H9 (cell line): ENCODE measurements at regions not wholly inside any gene's neighbourhood (a gene's known extent, or its start where the extent isn't known, plus 50 kb on each side); places are given as distances from the start of the nearest gene placed in this dataset.

Experiments used
- DNase-seq: peaks from one replicate; pipeline ENCODE4 v3.0.0-alpha.2; 2017
- H2AFZ ChIP-seq: one replicate; pipeline ENCODE4 v1.6.1; 2013; ENCODE audit warnings: mild to moderate bottlenecking, low read length, control low read depth, moderate library complexity
- H2AK5ac ChIP-seq: 2 replicates; pipeline ENCODE4 v1.6.1; 2013; ENCODE audit warnings: low read length, control low read depth, mixed read lengths; ENCODE audit not compliant: insufficient read length
- H2BK120ac ChIP-seq: one replicate; pipeline ENCODE4 v1.6.1; 2013; ENCODE audit warnings: low read depth, mild to moderate bottlenecking, low read length, control low read depth, inconsistent platforms; ENCODE audit not compliant: poor library complexity, severe bottlenecking
- H2BK12ac ChIP-seq: 2 replicates; pipeline ENCODE4 v1.6.1; 2013; ENCODE audit warnings: low read length, control low read depth, mixed read lengths, low read depth; ENCODE audit not compliant: insufficient read length
- H2BK15ac ChIP-seq: 2 replicates; pipeline ENCODE4 v1.6.1; 2013; ENCODE audit warnings: low read depth, low read length, control low read depth
- H2BK20ac ChIP-seq: one replicate; pipeline ENCODE4 v1.6.1; 2013; ENCODE audit warnings: low read depth, mild to moderate bottlenecking, low read length, control low read depth, inconsistent platforms; ENCODE audit not compliant: poor library complexity, severe bottlenecking
- H2BK5ac ChIP-seq: 2 replicates; pipeline ENCODE4 v1.6.1; 2013; ENCODE audit warnings: low read length, control low read depth, mixed read lengths; ENCODE audit not compliant: insufficient read length
- H3K14ac ChIP-seq: 2 replicates; pipeline ENCODE4 v1.6.1; 2013; ENCODE audit warnings: low read length, control low read depth; ENCODE audit not compliant: insufficient read depth
- H3K18ac ChIP-seq: 2 replicates; pipeline ENCODE4 v1.6.1; 2013; ENCODE audit warnings: low read depth, mild to moderate bottlenecking, mixed read lengths, low read length, control low read depth; ENCODE audit not compliant: insufficient read length
- H3K23ac ChIP-seq: 2 replicates; pipeline ENCODE4 v1.6.1; 2013; ENCODE audit warnings: low read length, control low read depth, mixed read lengths, low read depth; ENCODE audit not compliant: insufficient read length
- H3K23me2 ChIP-seq: 2 replicates; pipeline ENCODE4 v1.6.1; 2013; ENCODE audit warnings: low read depth, mild to moderate bottlenecking, mixed read lengths, low read length, control low read depth; ENCODE audit not compliant: insufficient read length, poor library complexity, severe bottlenecking
- H3K27ac ChIP-seq: 2 replicates; pipeline ENCODE4 v1.5.1; 2013; ENCODE audit warnings: low read length, control low read depth, mixed read lengths, low read depth; ENCODE audit not compliant: insufficient read length
- H3K27me3 ChIP-seq: 2 replicates; pipeline ENCODE4 v1.6.1; 2013; ENCODE audit warnings: low read length, control low read depth, inconsistent platforms; ENCODE audit not compliant: insufficient read depth
- H3K4ac ChIP-seq: 2 replicates; pipeline ENCODE4 v1.6.1; 2013; ENCODE audit warnings: low read depth, mild to moderate bottlenecking, control low read depth, inconsistent platforms, low read length, moderate library complexity
- H3K4me1 ChIP-seq: 2 replicates; pipeline ENCODE4 v1.6.1; 2013; ENCODE audit warnings: low read length, control low read depth, inconsistent platforms; ENCODE audit not compliant: insufficient read depth
- H3K4me2 ChIP-seq: 2 replicates; pipeline ENCODE4 v1.6.1; 2013; ENCODE audit warnings: low read length, control low read depth, mixed read lengths; ENCODE audit not compliant: insufficient read length, insufficient read depth
- H3K56ac ChIP-seq: 2 replicates; pipeline ENCODE4 v1.6.1; 2013; ENCODE audit warnings: low read depth, mild to moderate bottlenecking, mixed read lengths, low read length, control low read depth; ENCODE audit not compliant: insufficient read length
- H3K79me1 ChIP-seq: 2 replicates; pipeline ENCODE4 v1.6.1; 2013; ENCODE audit warnings: low read depth, mild to moderate bottlenecking, moderate library complexity, low read length, control low read depth, inconsistent platforms; ENCODE audit not compliant: insufficient read depth, poor library complexity, severe bottlenecking
- H3K79me2 ChIP-seq: 2 replicates; pipeline ENCODE4 v1.6.1; 2013; ENCODE audit warnings: low read length, control low read depth, inconsistent platforms; ENCODE audit not compliant: insufficient read depth
- H3K9ac ChIP-seq: 2 replicates; pipeline ENCODE4 v1.6.1; 2013; ENCODE audit warnings: low read length, control low read depth, mixed read lengths; ENCODE audit not compliant: insufficient read length; ENCODE audit errors: extremely low read depth
- H3K9me3 ChIP-seq: one replicate; pipeline ENCODE4 v1.6.1; 2013; ENCODE audit warnings: low read depth, low read length, inconsistent platforms; ENCODE audit not compliant: control insufficient read depth
- H3T11ph ChIP-seq: one replicate; pipeline ENCODE4 v1.6.1; 2013; ENCODE audit warnings: mild to moderate bottlenecking, low read length, control low read depth, inconsistent platforms
- H4K20me1 ChIP-seq: one replicate; pipeline ENCODE4 v1.6.1; 2013; ENCODE audit not compliant: control insufficient read depth, insufficient read length, insufficient read depth
- H4K5ac ChIP-seq: 2 replicates; pipeline ENCODE4 v1.6.1; 2013; ENCODE audit warnings: low read depth, mild to moderate bottlenecking, mixed read lengths, low read length, control low read depth; ENCODE audit not compliant: insufficient read length
- H4K8ac ChIP-seq: replicated peaks from 2 replicates; pipeline ENCODE4 v1.6.1; 2013; ENCODE audit warnings: low read length, control low read depth, mixed read lengths, low read depth; ENCODE audit not compliant: insufficient read length
- H4K91ac ChIP-seq: 2 replicates; pipeline ENCODE4 v1.6.1; 2013; ENCODE audit warnings: low read depth, mild to moderate bottlenecking, moderate library complexity, mixed read lengths, low read length, control low read depth; ENCODE audit not compliant: insufficient read length
- H3K27ac Mint-ChIP-seq, 3 experiments: 2 replicates in 2 of 3; 3 replicates in 1 of 3; pipeline ENCODE4 v1.8.0; 2020 to 2021; ENCODE audit warnings: mixed read lengths in 3 of 3, mild to moderate bottlenecking in 1 of 3, moderate library complexity in 1 of 3
- H3K27me3 Mint-ChIP-seq: 2 replicates; pipeline ENCODE4 v1.8.0; 2021; ENCODE audit warnings: low read depth, mild to moderate bottlenecking, moderate library complexity, mixed read lengths
- H3K36me3 Mint-ChIP-seq, 3 experiments: 2 replicates in 2 of 3; 3 replicates in 1 of 3; pipeline ENCODE4 v1.8.0; 2020 to 2021; ENCODE audit warnings: low read depth in 3 of 3, mixed read lengths in 3 of 3; ENCODE audit not compliant: insufficient read depth in 1 of 3
- H3K4me1 Mint-ChIP-seq, 2 experiments: 2 replicates each; pipeline ENCODE4 v1.8.0; 2020; ENCODE audit warnings: mixed read lengths in 2 of 2
- H3K4me3 Mint-ChIP-seq, 2 experiments: 2 replicates in 1 of 2; 3 replicates in 1 of 2; pipeline ENCODE4 v1.8.0; 2020 to 2021; ENCODE audit warnings: mild to moderate bottlenecking in 2 of 2, mixed read lengths in 2 of 2, moderate library complexity in 1 of 2
- H3K9me3 Mint-ChIP-seq, 2 experiments: 2 replicates in 1 of 2; 3 replicates in 1 of 2; pipeline ENCODE4 v1.8.0; 2020; ENCODE audit warnings: mild to moderate bottlenecking in 2 of 2, mixed read lengths in 2 of 2, moderate library complexity in 1 of 2
- WGBS: extraction: QIAGEN DNeasy Blood & Tissue Kit; methylation state at CpG from one replicate; pipeline ENCODE4 v1.1.7; 2013; ENCODE audit warnings: missing lambda C conversion rate, low lambda C conversion rate, mixed read lengths; ENCODE audit not compliant: insufficient read length; ENCODE audit errors: extremely low coverage; 5-methylcytosine and 5-hydroxymethylcytosine counted together
- TF ChIP-seq, protein P1 (sequence below): fragments of 200-600 bp; sonication (generic); conservative IDR thresholded peaks from 3 replicates; pipeline ENCODE4 v1.8.0; 2021; ENCODE audit warnings: antibody characterized with exemption, mild to moderate bottlenecking

DNA sequence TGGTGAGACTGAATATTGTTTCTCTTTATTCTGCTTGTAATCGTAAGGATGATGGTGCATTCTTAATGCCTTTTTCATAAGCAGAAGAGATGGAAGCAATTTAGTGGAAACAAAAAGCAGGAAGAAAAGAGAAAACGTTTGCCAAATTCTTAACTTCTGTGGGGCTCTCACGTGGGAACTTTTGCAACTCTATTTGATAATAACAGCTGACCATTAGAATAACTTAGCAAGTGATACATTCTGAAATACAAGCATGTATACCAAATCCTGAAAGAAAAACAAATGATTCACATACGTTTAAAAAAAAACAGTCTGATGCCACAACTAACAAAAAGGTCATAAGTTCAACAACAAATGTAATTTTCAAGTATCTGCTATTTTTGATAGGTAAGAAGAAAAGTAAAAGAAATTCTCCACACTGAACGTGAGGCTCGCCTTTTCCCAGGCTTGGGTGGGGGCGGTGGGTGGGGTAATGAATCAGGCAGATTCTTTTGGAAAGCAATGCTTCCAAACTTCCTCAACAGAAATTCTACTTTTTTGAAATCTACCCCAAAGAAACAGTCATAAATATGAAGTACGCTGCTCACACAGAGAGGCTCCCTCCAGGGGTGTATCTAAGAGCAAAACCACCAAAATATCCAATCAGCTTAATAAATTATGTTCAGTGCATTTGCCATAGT, 446.2 kb upstream of the MGMT start:
- Mint-ChIP-seq H3K4me1 (peaks cover 34 to 41% of the 10 kb centered on the region in 2 experiments), H3K36me3 (no peaks in the 10 kb centered on the region), H3K27ac (no peak overlapping the region), H3K27me3 (no peaks in the 10 kb centered on the region), H3K9me3 (no peaks in the 10 kb centered on the region), H3K4me3 (no peak overlapping the region)
- no peak overlapping the region for H2BK20ac ChIP-seq
- H4K8ac ChIP-seq, result no peak overlapping the region
- no peaks in the 10 kb centered on the region for H4K20me1 ChIP-seq
- no peak overlapping the region for H3K18ac ChIP-seq
- no peaks in the 10 kb centered on the region for H3K9me3 ChIP-seq
- no peak overlapping the region for H3K9ac ChIP-seq
- H3K27me3 ChIP-seq, result no peaks in the 10 kb centered on the region
- H2AFZ ChIP-seq, result no peak overlapping the region
- H3K27ac ChIP-seq, result no peak overlapping the region
- H4K5ac ChIP-seq, result no peak overlapping the region
- H3K23ac ChIP-seq, result no peak overlapping the region
- H3K79me2 ChIP-seq, result no peaks in the 10 kb centered on the region
- no peak overlapping the region for H3K14ac ChIP-seq
- no peaks in the 10 kb centered on the region for H3K23me2 ChIP-seq
- H3K79me1 ChIP-seq, result no peaks in the 10 kb centered on the region
- H2BK120ac ChIP-seq, result no peak overlapping the region
- H4K91ac ChIP-seq, result no peak overlapping the region
- no peak overlapping the region for H3K56ac ChIP-seq
- no peak overlapping the region for H2AK5ac ChIP-seq
- H2BK5ac ChIP-seq, result no peak overlapping the region
- no peak overlapping the region for H3K4me2 ChIP-seq
- no CpG with 5 or more reads among the region's 8 CpGs for WGBS
- H3T11ph ChIP-seq, result no peak overlapping the region
- no peak overlapping the region for H2BK15ac ChIP-seq
- DNase-seq, result no peak
- TF ChIP-seq, protein P1, sequence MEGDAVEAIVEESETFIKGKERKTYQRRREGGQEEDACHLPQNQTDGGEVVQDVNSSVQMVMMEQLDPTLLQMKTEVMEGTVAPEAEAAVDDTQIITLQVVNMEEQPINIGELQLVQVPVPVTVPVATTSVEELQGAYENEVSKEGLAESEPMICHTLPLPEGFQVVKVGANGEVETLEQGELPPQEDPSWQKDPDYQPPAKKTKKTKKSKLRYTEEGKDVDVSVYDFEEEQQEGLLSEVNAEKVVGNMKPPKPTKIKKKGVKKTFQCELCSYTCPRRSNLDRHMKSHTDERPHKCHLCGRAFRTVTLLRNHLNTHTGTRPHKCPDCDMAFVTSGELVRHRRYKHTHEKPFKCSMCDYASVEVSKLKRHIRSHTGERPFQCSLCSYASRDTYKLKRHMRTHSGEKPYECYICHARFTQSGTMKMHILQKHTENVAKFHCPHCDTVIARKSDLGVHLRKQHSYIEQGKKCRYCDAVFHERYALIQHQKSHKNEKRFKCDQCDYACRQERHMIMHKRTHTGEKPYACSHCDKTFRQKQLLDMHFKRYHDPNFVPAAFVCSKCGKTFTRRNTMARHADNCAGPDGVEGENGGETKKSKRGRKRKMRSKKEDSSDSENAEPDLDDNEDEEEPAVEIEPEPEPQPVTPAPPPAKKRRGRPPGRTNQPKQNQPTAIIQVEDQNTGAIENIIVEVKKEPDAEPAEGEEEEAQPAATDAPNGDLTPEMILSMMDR, result no peak
- H3K4ac ChIP-seq, result no peak overlapping the region
- peaks cover 5% of the 10 kb centered on the region for H3K4me1 ChIP-seq
- H2BK12ac ChIP-seq, result no peak overlapping the region
